Hepatocyte (in vitro differentiated cells): ENCODE measurements at regions not wholly inside any gene's neighbourhood (a gene's known extent, or its start where the extent isn't known, plus 50 kb on each side); places are given as distances from the start of the nearest gene placed in this dataset.

Source experiments
- CTCF ChIP-seq: fragments of 200-600 bp; sonication (generic); IDR thresholded peaks from 2 replicates; pipeline ENCODE4 v1.5.1; 2016; ENCODE audit warnings: antibody characterized with exemption, mild to moderate bottlenecking; ENCODE audit not compliant: poor library complexity
- EZH2 ChIP-seq: fragments of 200-600 bp; sonication (generic); IDR thresholded peaks from 2 replicates; pipeline ENCODE4 v1.6.1; 2016; ENCODE audit warnings: antibody characterized with exemption, mild to moderate bottlenecking, borderline replicate concordance

DNA sequence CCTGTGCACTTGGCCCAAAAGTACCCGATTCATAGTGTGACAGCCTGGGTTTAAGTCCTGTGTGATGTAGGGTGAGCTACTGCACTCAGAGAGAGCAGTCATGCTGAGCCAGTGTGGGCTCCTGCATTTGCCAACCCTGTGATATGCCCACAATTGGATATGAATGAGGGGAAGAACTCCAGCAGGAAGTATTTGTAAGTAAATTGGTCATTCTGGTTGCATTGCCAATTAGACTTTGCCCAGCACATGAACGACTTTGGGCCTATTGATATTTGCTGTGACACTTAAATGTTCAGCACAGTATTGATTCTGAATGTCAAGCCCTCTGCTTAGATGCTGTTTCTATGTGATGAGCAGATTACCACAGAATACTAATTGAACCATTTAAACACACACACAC, 570.9 kb downstream of the PIK3C3 start:
- no peak for TF ChIP-seq CTCF
- TF ChIP-seq EZH2: no peak
